ENCODE measurements at regions not wholly inside any gene's neighbourhood (a gene's known extent, or its start where the extent isn't known, plus 50 kb on each side); places are given as distances from the start of the nearest gene placed in this dataset.
A peak's percentile ranks its signal among the peaks of the same experiment; 100 is the strongest.

- TF ChIP-seq POLR2A (IDR thresholded peaks at IDR 0.05) (peak in 1 of 3 donors; percentile 37), CTCF (IDR thresholded peaks at IDR 0.05) (no peak)
Observed at GRCh38 chr6:27188061-27188884, 59.2 kb upstream of the PRSS16 start.

Measured in body of pancreas (tissue), 4 donors.